Progenitor cell of endocrine pancreas (in vitro differentiated cells): ENCODE measurements at regions not wholly inside any gene's neighbourhood (a gene's known extent, or its start where the extent isn't known, plus 50 kb on each side); places are given as distances from the start of the nearest gene placed in this dataset.

Experiments used
- DNase-seq: peaks from one replicate; pipeline ENCODE4 v3.0.0; 2021; ENCODE audit warnings: low spot score; ENCODE audit not compliant: unreplicated experiment
- H3K27ac Mint-ChIP-seq: 2 replicates; pipeline ENCODE4 v1.8.0; 2021; ENCODE audit warnings: mild to moderate bottlenecking, moderate library complexity, mixed read lengths
- H3K27me3 Mint-ChIP-seq: 2 replicates; pipeline ENCODE4 v1.8.0; 2021; ENCODE audit warnings: mixed read lengths
- H3K36me3 Mint-ChIP-seq: 2 replicates; pipeline ENCODE4 v1.8.0; 2022; ENCODE audit warnings: mixed read lengths; ENCODE audit not compliant: insufficient read depth
- H3K4me1 Mint-ChIP-seq: 2 replicates; pipeline ENCODE4 v1.8.0; 2021; ENCODE audit warnings: low read depth, mixed read lengths
- H3K4me3 Mint-ChIP-seq: 2 replicates; pipeline ENCODE4 v1.8.0; 2021; ENCODE audit warnings: low read depth, mild to moderate bottlenecking, moderate library complexity, mixed read lengths
- H3K9me3 Mint-ChIP-seq: 2 replicates; pipeline ENCODE4 v1.8.0; 2021; ENCODE audit warnings: low read depth, mixed read lengths
- CTCF ChIP-seq: fragments of 200-600 bp; sonication (generic); IDR thresholded peaks from one replicate; pipeline ENCODE4 v1.5.0; 2021; ENCODE audit warnings: antibody characterized with exemption, mild to moderate bottlenecking; ENCODE audit not compliant: unreplicated experiment

- Mint-ChIP-seq H3K4me3 (no peak overlapping the region), H3K36me3 (no peaks in the 10 kb centered on the region), H3K4me1 (no peaks in the 10 kb centered on the region), H3K9me3 (no peaks in the 10 kb centered on the region), H3K27me3 (no peaks in the 10 kb centered on the region), H3K27ac (no peak overlapping the region)
- no peak for TF ChIP-seq CTCF
- no peak for DNase-seq
These were observed 1294.2 kb downstream of the EFNA5 start for GRCh38 chr5:106376522-106376921.

GRCh38 chr5:106374956-106375355 lies 1295.8 kb downstream of the EFNA5 start:
- DNase-seq = no peak
- no peaks in the 10 kb centered on the region for H3K27me3 Mint-ChIP-seq
- no peaks in the 10 kb centered on the region for H3K4me1 Mint-ChIP-seq
- H3K27ac Mint-ChIP-seq = no peak overlapping the region
- peaks cover 9% of the 10 kb centered on the region for H3K9me3 Mint-ChIP-seq
- no peak overlapping the region for H3K4me3 Mint-ChIP-seq
- TF ChIP-seq CTCF = no peak
- H3K36me3 Mint-ChIP-seq = no peaks in the 10 kb centered on the region

GRCh38 chr5:106368021-106368420 lies 1302.7 kb downstream of the EFNA5 start:
- H3K27me3 Mint-ChIP-seq = no peaks in the 10 kb centered on the region
- no peak for DNase-seq

GRCh38 chr5:106367281-106367680 lies 1303.5 kb downstream of the EFNA5 start:
- H3K36me3 Mint-ChIP-seq = peaks cover 3% of the 10 kb centered on the region
- TF ChIP-seq CTCF = no peak
- DNase-seq = no peak
- H3K27ac Mint-ChIP-seq = no peak overlapping the region
- no peak overlapping the region for H3K4me3 Mint-ChIP-seq
- no peaks in the 10 kb centered on the region for H3K4me1 Mint-ChIP-seq
- no peaks in the 10 kb centered on the region for H3K27me3 Mint-ChIP-seq
- H3K9me3 Mint-ChIP-seq = peaks cover 26% of the 10 kb centered on the region

More at GRCh38 chr5:106368021-106368420, 1302.7 kb downstream of the EFNA5 start:
- H3K4me3 Mint-ChIP-seq = no peak overlapping the region
- no peak for TF ChIP-seq CTCF
- peaks cover 3% of the 10 kb centered on the region for H3K36me3 Mint-ChIP-seq
- peaks cover 18% of the 10 kb centered on the region for H3K9me3 Mint-ChIP-seq
- no peak overlapping the region for H3K27ac Mint-ChIP-seq
- H3K4me1 Mint-ChIP-seq = no peaks in the 10 kb centered on the region

- no peaks in the 10 kb centered on the region for H3K27me3 Mint-ChIP-seq
- H3K27ac Mint-ChIP-seq = no peak overlapping the region
- no peak for DNase-seq
- no peak for TF ChIP-seq CTCF
- no peaks in the 10 kb centered on the region for H3K4me1 Mint-ChIP-seq
- no peaks in the 10 kb centered on the region for H3K36me3 Mint-ChIP-seq
- H3K4me3 Mint-ChIP-seq = no peak overlapping the region
- peaks cover 11% of the 10 kb centered on the region for H3K9me3 Mint-ChIP-seq
These were observed 1307.2 kb downstream of the EFNA5 start for GRCh38 chr5:106363578-106363977.

- no peak for TF ChIP-seq CTCF
- no peak for DNase-seq
- no peaks in the 10 kb centered on the region for H3K27me3 Mint-ChIP-seq
- H3K9me3 Mint-ChIP-seq = peaks cover 11% of the 10 kb centered on the region
- no peak overlapping the region for H3K4me3 Mint-ChIP-seq
- H3K4me1 Mint-ChIP-seq = no peaks in the 10 kb centered on the region
- H3K27ac Mint-ChIP-seq = no peak overlapping the region
- no peaks in the 10 kb centered on the region for H3K36me3 Mint-ChIP-seq
These were observed 1308.8 kb downstream of the EFNA5 start for GRCh38 chr5:106361905-106362304.
